Mesothelial cell of epicardium (in vitro differentiated cells): ENCODE measurements at regions not wholly inside any gene's neighbourhood (a gene's known extent, or its start where the extent isn't known, plus 50 kb on each side); places are given as distances from the start of the nearest gene placed in this dataset.
"Not testable (repeated sequence)": the region's sequence is repeated elsewhere in the genome, so short reads cannot be mapped to it uniquely, and the experiment has no call there.

ENCODE experiments used
- DNase-seq, 2 experiments: peaks; one replicate each; pipeline ENCODE4 v3.0.0; 2021; ENCODE audit warnings: low spot score in 2 of 2; ENCODE audit not compliant: unreplicated experiment in 2 of 2
- H3K27ac Mint-ChIP-seq: 2 replicates; pipeline ENCODE4 v1.8.0; 2021; ENCODE audit warnings: mixed read lengths
- H3K27me3 Mint-ChIP-seq: 2 replicates; pipeline ENCODE4 v1.8.0; 2021; ENCODE audit warnings: low read depth, mixed read lengths
- H3K36me3 Mint-ChIP-seq: 2 replicates; pipeline ENCODE4 v1.8.0; 2021; ENCODE audit warnings: mixed read lengths
- H3K4me1 Mint-ChIP-seq: 2 replicates; pipeline ENCODE4 v1.8.0; 2021; ENCODE audit warnings: mixed read lengths
- H3K4me3 Mint-ChIP-seq: 2 replicates; pipeline ENCODE4 v1.8.0; 2021; ENCODE audit warnings: mild to moderate bottlenecking, moderate library complexity, mixed read lengths
- H3K9me3 Mint-ChIP-seq: 2 replicates; pipeline ENCODE4 v1.8.0; 2021; ENCODE audit warnings: mixed read lengths
- CTCF ChIP-seq: fragments of 200-600 bp; sonication (generic); IDR thresholded peaks from one replicate; pipeline ENCODE4 v1.5.0; 2021; ENCODE audit warnings: antibody characterized with exemption; ENCODE audit not compliant: unreplicated experiment

- H3K9me3 Mint-ChIP-seq, result peaks cover 13% of the 10 kb centered on the region
- no peak overlapping the region for H3K4me3 Mint-ChIP-seq
- H3K27me3 Mint-ChIP-seq, result no peaks in the 10 kb centered on the region
- no peaks in the 10 kb centered on the region for H3K36me3 Mint-ChIP-seq
- TF ChIP-seq CTCF, result no peak
- no peaks in the 10 kb centered on the region for H3K4me1 Mint-ChIP-seq
- no peak for DNase-seq
- H3K27ac Mint-ChIP-seq, result no peak overlapping the region
These were observed 201.7 kb upstream of the MGAT5 start for GRCh38 chr2:134052173-134052572.

GRCh38 chr2:134056173-134056572, 197.7 kb upstream of the MGAT5 start:
- no peak overlapping the region for H3K27ac Mint-ChIP-seq
- no peaks in the 10 kb centered on the region for H3K4me1 Mint-ChIP-seq
- no peak overlapping the region for H3K4me3 Mint-ChIP-seq
- peaks cover 7% of the 10 kb centered on the region for H3K9me3 Mint-ChIP-seq
- no peaks in the 10 kb centered on the region for H3K27me3 Mint-ChIP-seq
- TF ChIP-seq CTCF, result no peak
- no peak for DNase-seq
- no peaks in the 10 kb centered on the region for H3K36me3 Mint-ChIP-seq

- H3K9me3 Mint-ChIP-seq, result peaks cover 25% of the 10 kb centered on the region
- DNase-seq, H3K4me1 Mint-ChIP-seq, H3K4me3 Mint-ChIP-seq, H3K27me3 Mint-ChIP-seq, H3K27ac Mint-ChIP-seq, H3K36me3 Mint-ChIP-seq: not testable (repeated sequence)
These were observed 192.8 kb upstream of the MGAT5 start for GRCh38 chr2:134061066-134061465.

GRCh38 chr2:134062235-134062634, 191.6 kb upstream of the MGAT5 start:
- not testable (repeated sequence) for H3K4me3 Mint-ChIP-seq, DNase-seq, H3K27me3 Mint-ChIP-seq, H3K36me3 Mint-ChIP-seq, H3K4me1 Mint-ChIP-seq, H3K27ac Mint-ChIP-seq
- peaks cover 25% of the 10 kb centered on the region for H3K9me3 Mint-ChIP-seq

GRCh38 chr2:134063916-134064315, 190.0 kb upstream of the MGAT5 start:
- H3K9me3 Mint-ChIP-seq, result peaks cover 22% of the 10 kb centered on the region
- not testable (repeated sequence) for DNase-seq, H3K36me3 Mint-ChIP-seq, H3K27ac Mint-ChIP-seq, H3K4me1 Mint-ChIP-seq, H3K27me3 Mint-ChIP-seq, H3K4me3 Mint-ChIP-seq

- no peak for TF ChIP-seq CTCF
- Mint-ChIP-seq H3K9me3 (no peaks in the 10 kb centered on the region), H3K4me1 (no peaks in the 10 kb centered on the region), H3K27me3 (peaks cover 1% of the 10 kb centered on the region), H3K27ac (no peak overlapping the region), H3K4me3 (no peak overlapping the region), H3K36me3 (no peaks in the 10 kb centered on the region)
- DNase-seq, result no peak
These were observed 183.6 kb upstream of the MGAT5 start for GRCh38 chr2:134070281-134070741.

- DNase-seq, result no peak
- no peaks in the 10 kb centered on the region for H3K4me1 Mint-ChIP-seq
- peaks cover 3% of the 10 kb centered on the region for H3K9me3 Mint-ChIP-seq
- no peak overlapping the region for H3K4me3 Mint-ChIP-seq
- no peak for TF ChIP-seq CTCF
- H3K27ac Mint-ChIP-seq, result no peak overlapping the region
- H3K27me3 Mint-ChIP-seq, result peaks cover 1% of the 10 kb centered on the region
- no peaks in the 10 kb centered on the region for H3K36me3 Mint-ChIP-seq
These were observed 181.5 kb upstream of the MGAT5 start for GRCh38 chr2:134072341-134072740.
